Trophoblast cell (in vitro differentiated cells and primary cell): ENCODE measurements at regions not wholly inside any gene's neighbourhood (a gene's known extent, or its start where the extent isn't known, plus 50 kb on each side); places are given as distances from the start of the nearest gene placed in this dataset.

Experiments used
- DNase-seq, 2 donors: peaks; one replicate each; pipeline ENCODE4 v3.0.0-alpha.2; 2016
- H2AFZ ChIP-seq: 2 replicates; pipeline ENCODE4 v1.6.1; 2013; ENCODE audit warnings: low read length, moderate library complexity, mild to moderate bottlenecking; ENCODE audit not compliant: insufficient read depth, poor library complexity
- H2AK5ac ChIP-seq: 2 replicates; pipeline ENCODE4 v1.6.1; 2013; ENCODE audit warnings: mild to moderate bottlenecking, low read length
- H2BK120ac ChIP-seq: 2 replicates; pipeline ENCODE4 v1.6.1; 2013; ENCODE audit warnings: low read length, mild to moderate bottlenecking, moderate library complexity; ENCODE audit not compliant: insufficient read depth, poor library complexity
- H2BK12ac ChIP-seq: 2 replicates; pipeline ENCODE4 v1.6.1; 2013; ENCODE audit warnings: mild to moderate bottlenecking, low read length, moderate library complexity
- H2BK5ac ChIP-seq: 2 replicates; pipeline ENCODE4 v1.6.1; 2013; ENCODE audit warnings: low read length, low read depth, moderate library complexity, mild to moderate bottlenecking; ENCODE audit not compliant: poor library complexity
- H3K14ac ChIP-seq: 2 replicates; pipeline ENCODE4 v1.6.1; 2013; ENCODE audit warnings: mild to moderate bottlenecking, low read length
- H3K18ac ChIP-seq: 2 replicates; pipeline ENCODE4 v1.6.1; 2013; ENCODE audit warnings: mild to moderate bottlenecking, low read length
- H3K23ac ChIP-seq: 2 replicates; pipeline ENCODE4 v1.6.1; 2013; ENCODE audit warnings: low read length
- H3K27ac ChIP-seq: 2 replicates; pipeline ENCODE4 v1.5.1; 2013; ENCODE audit warnings: low read depth, mild to moderate bottlenecking, inconsistent platforms, low read length, moderate library complexity
- H3K27me3 ChIP-seq: 2 replicates; pipeline ENCODE4 v1.6.1; 2013; ENCODE audit warnings: inconsistent platforms, mild to moderate bottlenecking, low read length, moderate library complexity; ENCODE audit not compliant: insufficient read depth
- H3K36me3 ChIP-seq, 2 experiments: 1 replicate in 1 of 2; 2 replicates in 1 of 2; pipeline ENCODE4 v1.6.1; 2013; ENCODE audit warnings: low read length in 2 of 2, mild to moderate bottlenecking in 2 of 2, moderate library complexity in 1 of 2; ENCODE audit not compliant: insufficient read depth in 2 of 2, control insufficient read depth in 1 of 2
- H3K4ac ChIP-seq: 2 replicates; pipeline ENCODE4 v1.6.1; 2013; ENCODE audit warnings: low read depth, mild to moderate bottlenecking, low read length, moderate library complexity
- H3K4me1 ChIP-seq, 2 experiments: 1 replicate in 1 of 2; 2 replicates in 1 of 2; pipeline ENCODE4 v1.6.1; 2013; ENCODE audit warnings: low read length in 2 of 2, mild to moderate bottlenecking in 2 of 2, moderate library complexity in 1 of 2; ENCODE audit not compliant: insufficient read depth in 2 of 2, control insufficient read depth in 1 of 2
- H3K4me2 ChIP-seq: 2 replicates; pipeline ENCODE4 v1.6.1; 2013; ENCODE audit warnings: inconsistent platforms, mild to moderate bottlenecking, low read length, moderate library complexity
- H3K4me3 ChIP-seq: 2 replicates; pipeline ENCODE4 v1.5.1; 2013; ENCODE audit warnings: mild to moderate bottlenecking, low read depth, low read length, inconsistent platforms
- H3K79me1 ChIP-seq: one replicate; pipeline ENCODE4 v1.6.1; 2013; ENCODE audit warnings: low read length
- H3K79me2 ChIP-seq: 2 replicates; pipeline ENCODE4 v1.6.1; 2013; ENCODE audit warnings: low read length, mild to moderate bottlenecking; ENCODE audit not compliant: control insufficient read depth, insufficient read depth, poor library complexity
- H3K9ac ChIP-seq: 2 replicates; pipeline ENCODE4 v1.6.1; 2013; ENCODE audit warnings: mild to moderate bottlenecking, low read length
- H3K9me3 ChIP-seq: 2 replicates; pipeline ENCODE4 v1.6.1; 2013; ENCODE audit warnings: low read depth, mild to moderate bottlenecking, control low read depth, inconsistent platforms, low read length; ENCODE audit not compliant: insufficient read depth
- H4K12ac ChIP-seq: 2 replicates; pipeline ENCODE4 v1.6.1; 2013; ENCODE audit warnings: low read depth, mild to moderate bottlenecking, low read length, moderate library complexity
- H4K8ac ChIP-seq: 2 replicates; pipeline ENCODE4 v1.6.1; 2013; ENCODE audit warnings: low read depth, mild to moderate bottlenecking, low read length, moderate library complexity
- H4K91ac ChIP-seq: one replicate; pipeline ENCODE4 v1.6.1; 2013; ENCODE audit warnings: low read depth, mild to moderate bottlenecking, low read length, moderate library complexity
- WGBS: extraction: QIAGEN DNeasy Blood & Tissue Kit; methylation state at CpG from one replicate; pipeline ENCODE4 v1.1.7; 2013; ENCODE audit warnings: missing lambda C conversion rate; ENCODE audit not compliant: insufficient read length, insufficient coverage; ENCODE audit errors: extremely low coverage; 5-methylcytosine and 5-hydroxymethylcytosine counted together

- H2AFZ ChIP-seq: no peak overlapping the region
- no peaks in the 10 kb centered on the region for H3K36me3 ChIP-seq
- H3K4ac ChIP-seq: no peak overlapping the region
- H3K27me3 ChIP-seq: no peaks in the 10 kb centered on the region
- H3K79me2 ChIP-seq: no peaks in the 10 kb centered on the region
- no peak overlapping the region for H2BK5ac ChIP-seq
- no peak overlapping the region for H2AK5ac ChIP-seq
- H3K9me3 ChIP-seq: peaks cover 7% of the 10 kb centered on the region
- no peak overlapping the region for H4K91ac ChIP-seq
- H3K27ac ChIP-seq: no peak overlapping the region
- no CpG with 5 or more reads among the region's 7 CpGs for WGBS
- no peak for DNase-seq
- H2BK12ac ChIP-seq: no peak overlapping the region
- H4K8ac ChIP-seq: no peak overlapping the region
- no peak overlapping the region for H3K14ac ChIP-seq
- H3K4me2 ChIP-seq: no peak overlapping the region
- H2BK120ac ChIP-seq: no peak overlapping the region
- no peak overlapping the region for H4K12ac ChIP-seq
- peaks cover 0 to 3% of the 10 kb centered on the region in 2 experiments for H3K4me1 ChIP-seq
- no peak overlapping the region for H3K9ac ChIP-seq
- H3K4me3 ChIP-seq: no peak overlapping the region
- no peak overlapping the region for H3K23ac ChIP-seq
- no peaks in the 10 kb centered on the region for H3K79me1 ChIP-seq
- H3K18ac ChIP-seq: no peak overlapping the region
Measured at GRCh38 chr2:121137571-121137970, 147.4 kb downstream of the TFCP2L1 start.

GRCh38 chr2:121140734-121141133 is 144.3 kb downstream of the TFCP2L1 start:
- H3K36me3 ChIP-seq: no peaks in the 10 kb centered on the region
- H2AFZ ChIP-seq: no peak overlapping the region
- H2BK12ac ChIP-seq: no peak overlapping the region
- no peak overlapping the region for H2BK5ac ChIP-seq
- no peaks in the 10 kb centered on the region for H3K79me2 ChIP-seq
- H4K8ac ChIP-seq: no peak overlapping the region
- no peaks in the 10 kb centered on the region for H3K27me3 ChIP-seq
- no peak overlapping the region for H2BK120ac ChIP-seq
- H4K91ac ChIP-seq: no peak overlapping the region
- H3K9me3 ChIP-seq: peaks cover 5% of the 10 kb centered on the region
- H4K12ac ChIP-seq: no peak overlapping the region
- DNase-seq: no peak
- no peak overlapping the region for H3K23ac ChIP-seq
- H3K18ac ChIP-seq: no peak overlapping the region
- H3K27ac ChIP-seq: no peak overlapping the region
- no peak overlapping the region for H3K14ac ChIP-seq
- no peak overlapping the region for H2AK5ac ChIP-seq
- H3K9ac ChIP-seq: no peak overlapping the region
- H3K4me3 ChIP-seq: no peak overlapping the region
- no peaks in the 10 kb centered on the region for H3K79me1 ChIP-seq
- H3K4ac ChIP-seq: no peak overlapping the region
- no peaks in the 10 kb centered on the region for H3K4me1 ChIP-seq
- H3K4me2 ChIP-seq: no peak overlapping the region
- no CpG with 5 or more reads among the region's 3 CpGs for WGBS

- Histone ChIP-seq H2AFZ (no peak overlapping the region), H3K9ac (no peak overlapping the region), H3K79me1 (no peaks in the 10 kb centered on the region), H3K18ac (no peak overlapping the region), H3K36me3 (no peaks in the 10 kb centered on the region), H3K9me3 (peaks cover 4% of the 10 kb centered on the region), H2BK5ac (no peak overlapping the region), H2BK120ac (no peak overlapping the region), H3K79me2 (no peaks in the 10 kb centered on the region), H3K4me3 (no peak overlapping the region), H4K8ac (no peak overlapping the region), H3K4me1 (no peaks in the 10 kb centered on the region), H2BK12ac (no peak overlapping the region), H3K4me2 (no peak overlapping the region), H4K91ac (no peak overlapping the region), H3K14ac (no peak overlapping the region), H3K27ac (no peak overlapping the region), H3K4ac (no peak overlapping the region), H3K23ac (no peak overlapping the region), H4K12ac (no peak overlapping the region), H3K27me3 (no peaks in the 10 kb centered on the region), H2AK5ac (no peak overlapping the region)
- WGBS: no CpG with 5 or more reads among the region's 2 CpGs
- DNase-seq: no peak
Measured at GRCh38 chr2:121142452-121142851, 142.6 kb downstream of the TFCP2L1 start.

- Histone ChIP-seq H3K14ac (no peak overlapping the region), H3K79me1 (no peaks in the 10 kb centered on the region), H3K4me1 (no peaks in the 10 kb centered on the region), H3K27ac (no peak overlapping the region), H4K91ac (no peak overlapping the region), H3K4me3 (no peak overlapping the region), H4K12ac (no peak overlapping the region), H2AK5ac (no peak overlapping the region), H3K18ac (no peak overlapping the region), H3K79me2 (no peaks in the 10 kb centered on the region), H3K9me3 (peaks cover 4% of the 10 kb centered on the region), H4K8ac (no peak overlapping the region), H2AFZ (no peak overlapping the region), H3K9ac (no peak overlapping the region), H3K4me2 (no peak overlapping the region), H3K36me3 (no peaks in the 10 kb centered on the region), H3K27me3 (no peaks in the 10 kb centered on the region), H3K23ac (no peak overlapping the region), H3K4ac (no peak overlapping the region), H2BK5ac (no peak overlapping the region), H2BK12ac (no peak overlapping the region), H2BK120ac (no peak overlapping the region)
- DNase-seq: no peak
- WGBS: no CpG with 5 or more reads among the region's 7 CpGs
Measured at GRCh38 chr2:121144111-121144510, 140.9 kb downstream of the TFCP2L1 start.
